Islet of Langerhans (tissue), 1 donor: ENCODE measurements at regions not wholly inside any gene's neighbourhood (a gene's known extent, or its start where the extent isn't known, plus 50 kb on each side); places are given as distances from the start of the nearest gene placed in this dataset.
"Not testable (repeated sequence)": the region's sequence is repeated elsewhere in the genome, so short reads cannot be mapped to it uniquely, and the experiment has no call there.

ENCODE experiments used
- FAIRE-seq: peaks from one replicate; lab custom pipeline; 2011; peaks lifted over from hg19 to GRCh38; lab: Jason Lieb, UNC

DNA sequence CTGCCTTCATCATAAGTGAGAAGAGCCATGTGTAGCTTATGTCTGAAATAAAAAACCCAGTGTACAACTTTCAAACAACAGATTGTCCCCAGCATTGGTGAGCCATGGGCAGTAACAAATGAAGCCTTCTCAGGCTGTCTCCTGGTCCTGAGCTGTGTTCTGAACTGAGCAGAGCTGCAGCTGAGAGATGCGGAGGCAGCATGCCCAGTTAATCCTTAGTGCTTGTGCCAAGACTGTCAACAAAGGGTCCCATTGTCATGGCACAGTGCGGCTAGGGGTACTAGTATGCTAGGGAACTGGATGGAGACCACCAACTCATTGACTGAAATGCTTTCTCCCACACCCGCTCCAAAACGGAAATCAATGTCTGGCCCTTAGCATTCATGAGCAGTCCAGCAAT, 154.3 kb downstream of the RMST start:
- no peak for FAIRE-seq

DNA sequence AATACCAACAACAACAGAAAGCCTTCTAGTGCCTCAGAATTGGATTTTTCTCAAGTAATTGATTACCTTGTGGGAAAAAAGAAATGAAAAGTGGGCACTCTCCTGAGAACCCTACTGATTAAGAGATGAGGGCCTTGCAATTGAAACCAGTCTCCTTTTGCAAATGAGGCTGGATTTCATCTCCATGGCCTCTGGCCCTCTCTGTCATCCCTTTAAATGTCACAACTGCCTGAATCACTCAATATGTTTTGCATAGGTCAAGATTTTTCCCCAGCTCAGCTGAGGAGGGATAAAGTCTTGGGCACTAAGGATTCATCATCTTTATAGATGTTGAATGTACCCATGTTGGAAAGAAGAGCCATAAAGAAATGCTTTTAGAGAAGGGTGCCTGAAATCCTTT, 166.4 kb downstream of the RMST start:
- no peak for FAIRE-seq

DNA sequence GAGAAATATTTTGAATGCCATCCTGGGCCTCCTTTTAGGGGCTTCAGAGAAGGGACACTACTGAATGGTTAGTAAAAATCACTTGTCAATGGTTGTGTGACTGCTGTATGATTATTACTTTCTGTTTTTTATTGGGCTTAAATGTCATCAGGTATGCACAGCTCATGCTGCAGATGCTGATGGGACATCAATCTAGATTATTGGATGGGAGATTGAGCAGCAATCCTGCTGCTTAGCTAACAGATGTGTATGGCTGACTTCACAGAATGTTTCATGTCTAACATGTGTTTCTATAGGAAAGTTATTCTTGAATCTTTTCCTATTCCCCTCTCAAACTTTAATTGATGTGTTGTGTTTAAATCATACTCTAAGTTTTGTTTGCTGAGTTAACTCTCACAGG, 166.8 kb downstream of the RMST start:
- FAIRE-seq = no peak

DNA sequence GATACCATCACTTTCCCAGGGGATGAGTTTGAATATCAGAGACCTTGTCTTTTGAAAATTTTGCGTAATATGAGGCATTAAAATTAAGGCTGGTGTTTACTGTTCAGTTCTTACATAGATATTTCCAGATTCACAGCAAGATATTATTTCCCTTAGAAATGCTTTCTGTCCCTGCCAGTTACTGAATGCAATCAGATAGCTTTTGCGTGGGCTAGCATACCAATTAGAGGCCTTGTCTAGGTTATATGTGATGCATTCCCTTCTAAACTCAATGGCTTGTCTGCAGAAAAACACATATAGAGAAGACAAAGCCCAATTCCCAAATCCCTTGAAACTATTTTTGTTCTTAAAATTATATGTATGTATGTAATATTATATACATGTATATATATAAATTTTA, 167.8 kb downstream of the RMST start:
- FAIRE-seq = no peak

DNA sequence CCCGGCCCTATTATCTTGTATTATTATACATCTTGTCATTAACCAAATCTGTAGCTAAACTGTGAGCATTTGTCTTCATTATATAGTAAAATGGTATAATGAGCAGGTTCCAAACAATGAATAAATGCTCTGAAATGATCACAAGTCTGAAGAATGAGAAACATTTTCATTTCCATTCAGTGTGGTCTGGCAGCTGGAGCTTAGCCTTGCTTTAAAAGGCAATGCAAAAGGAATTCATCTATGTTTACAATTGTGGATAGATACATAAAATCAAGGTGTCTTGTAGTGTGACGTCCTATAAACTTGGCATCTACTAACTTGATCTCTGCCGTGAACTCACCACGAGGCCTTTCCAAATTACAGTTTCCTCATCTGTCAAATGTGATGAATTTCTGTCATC, 168.3 kb downstream of the RMST start:
- FAIRE-seq = no peak

DNA sequence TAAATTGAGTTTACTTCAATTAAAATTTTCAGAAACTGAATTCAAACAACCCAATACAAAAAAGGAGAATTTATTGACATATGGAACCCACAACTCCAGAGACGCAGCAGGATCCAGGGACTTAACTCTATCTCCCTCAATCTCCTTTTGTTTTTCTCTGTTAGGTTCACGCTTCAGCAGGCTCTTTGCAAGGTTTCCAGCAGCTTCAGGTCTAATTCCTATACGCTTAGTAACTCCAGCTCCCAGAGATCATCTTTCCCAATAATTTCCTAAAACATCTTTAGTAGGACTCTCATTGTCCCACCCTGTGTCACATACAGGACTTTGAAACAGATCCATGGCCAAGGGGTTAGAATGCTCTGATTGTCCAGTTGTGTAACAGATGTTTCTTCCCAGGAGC, 175.2 kb downstream of the RMST start:
- FAIRE-seq = no peak

DNA sequence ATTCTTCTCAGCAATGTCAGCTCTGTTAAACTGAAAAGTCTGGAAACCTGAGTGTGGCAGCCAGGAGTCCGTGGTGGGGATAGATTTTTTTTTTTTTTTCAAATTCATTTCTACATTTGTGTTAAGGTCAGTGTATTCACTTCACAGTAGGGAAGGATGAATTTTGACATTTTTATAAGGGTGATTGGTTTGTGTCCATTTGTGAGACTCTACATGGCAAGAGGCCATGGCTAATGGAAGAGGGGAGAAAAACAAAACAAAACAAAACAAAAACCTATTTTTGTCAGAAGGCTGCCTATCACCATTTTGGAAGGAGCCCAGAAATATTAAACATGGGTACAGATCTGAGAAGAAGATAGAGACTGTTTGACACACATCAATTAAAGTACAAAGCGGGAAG, 176.1 kb downstream of the RMST start:
- no peak for FAIRE-seq

DNA sequence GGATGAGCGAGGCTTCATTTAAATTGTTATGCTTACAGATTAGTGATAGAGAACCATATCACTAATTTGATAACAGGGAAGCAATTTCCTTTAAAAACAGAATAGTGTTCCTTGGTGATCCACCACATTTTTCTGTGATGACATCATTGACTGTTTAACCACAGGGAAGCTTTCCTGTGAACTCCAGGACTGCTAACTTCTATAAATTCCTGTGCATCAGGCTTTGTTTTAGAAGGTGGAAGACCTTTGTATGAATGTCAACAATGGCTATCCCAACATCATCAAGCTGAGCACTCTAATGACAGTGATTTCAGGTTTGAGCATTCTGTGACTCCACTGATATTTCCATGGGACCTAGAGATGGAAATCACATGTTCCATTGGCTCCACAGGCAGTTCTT, 177.1 kb downstream of the RMST start:
- FAIRE-seq = no peak

DNA sequence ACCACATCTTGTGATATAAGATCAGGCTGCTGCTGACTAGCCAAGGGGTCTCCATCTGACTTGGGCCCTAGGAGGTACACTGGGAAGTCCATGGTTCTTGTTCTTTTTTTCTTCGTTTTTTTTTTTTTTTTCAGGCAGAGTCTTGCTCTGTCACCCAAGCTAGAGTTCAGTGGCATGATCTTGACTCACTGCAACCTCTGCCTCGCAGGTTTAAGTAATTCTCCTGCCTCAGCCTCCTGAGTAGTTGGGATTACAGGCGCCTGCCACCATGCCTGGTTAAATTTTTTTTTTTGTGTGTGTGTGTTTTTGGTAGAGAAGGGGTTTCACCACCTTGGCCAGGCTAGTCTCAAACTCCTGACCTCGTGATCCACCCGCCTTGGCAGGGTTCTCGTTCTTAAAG, 178.2 kb downstream of the RMST start:
- no peak for FAIRE-seq

DNA sequence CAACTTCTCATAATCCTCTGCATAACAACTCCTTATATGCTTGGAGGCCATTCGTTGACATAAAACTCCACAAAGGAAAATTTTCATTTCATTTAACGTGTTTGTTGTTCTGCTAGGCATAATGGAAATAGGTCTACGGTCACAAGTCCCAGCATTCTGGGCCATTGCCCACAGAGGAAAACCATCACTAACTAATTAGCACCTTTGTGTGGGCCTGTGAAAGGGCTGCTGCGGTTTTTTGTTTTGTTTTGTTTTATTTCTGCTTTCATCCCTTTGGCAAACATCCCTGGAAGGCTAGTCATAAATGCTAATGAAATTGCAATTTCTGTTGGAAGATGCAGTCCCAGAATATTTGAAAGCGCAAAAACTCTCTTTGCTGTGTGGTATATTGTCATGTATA, 180.3 kb downstream of the RMST start:
- no peak for FAIRE-seq

DNA sequence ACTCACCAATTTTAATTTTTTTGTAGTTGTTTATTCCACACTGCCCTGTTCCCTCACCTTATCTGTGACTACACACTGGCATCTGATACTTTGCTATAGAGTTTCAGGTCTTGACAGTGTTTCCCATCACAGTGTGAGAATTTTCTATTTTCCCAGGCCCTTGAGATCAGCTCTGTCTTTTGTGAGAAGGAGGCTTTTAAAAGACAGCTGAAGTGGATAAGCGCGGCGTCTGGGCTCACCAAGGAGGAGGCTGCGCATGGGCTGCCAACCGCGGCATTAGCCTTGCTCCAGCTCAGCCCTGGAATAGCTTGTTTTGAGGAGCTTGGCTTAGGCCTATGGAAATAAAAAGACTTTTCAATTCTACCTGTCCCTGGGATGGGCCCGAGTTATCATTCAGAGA, 181.3 kb downstream of the RMST start:
- no peak for FAIRE-seq

DNA sequence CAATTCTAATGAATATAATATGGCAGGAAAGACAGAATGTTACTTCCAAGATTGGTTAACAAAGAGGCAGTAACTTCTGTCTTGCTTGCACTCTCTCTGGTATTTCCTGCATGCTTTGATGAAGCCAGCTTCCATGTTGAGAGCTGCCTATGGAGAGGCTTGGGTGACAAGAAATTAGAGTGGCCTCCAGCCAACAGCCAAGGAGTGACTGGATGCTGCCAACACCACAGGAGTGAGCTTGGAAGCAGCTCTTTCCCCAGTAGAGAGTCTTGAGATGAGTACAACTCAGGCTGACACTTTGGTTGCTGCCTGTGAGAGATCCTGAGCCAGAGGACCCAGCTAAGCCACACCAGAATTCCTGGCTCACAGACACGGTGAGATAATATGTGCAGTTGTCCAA, 183.1 kb downstream of the RMST start:
- FAIRE-seq = no peak

DNA sequence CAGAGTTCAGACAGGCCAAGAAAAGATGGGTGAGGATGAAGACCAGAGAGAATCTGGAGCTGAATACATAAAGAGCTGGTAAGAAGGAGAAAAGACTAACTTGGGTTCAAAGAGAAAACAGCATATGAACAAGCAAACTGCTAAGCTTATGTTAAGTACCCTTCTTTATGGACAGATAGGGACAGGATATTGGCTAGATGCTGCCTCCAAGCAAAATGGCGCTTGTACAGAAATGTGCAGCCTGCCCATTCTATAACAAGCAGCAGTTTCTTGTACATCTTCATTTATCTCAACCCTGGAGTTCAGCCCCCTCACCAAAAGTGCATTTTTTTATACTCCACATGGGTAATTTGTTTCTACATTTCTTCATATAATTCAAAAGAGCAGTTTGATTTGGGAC, 184.5 kb downstream of the RMST start:
- no peak for FAIRE-seq

DNA sequence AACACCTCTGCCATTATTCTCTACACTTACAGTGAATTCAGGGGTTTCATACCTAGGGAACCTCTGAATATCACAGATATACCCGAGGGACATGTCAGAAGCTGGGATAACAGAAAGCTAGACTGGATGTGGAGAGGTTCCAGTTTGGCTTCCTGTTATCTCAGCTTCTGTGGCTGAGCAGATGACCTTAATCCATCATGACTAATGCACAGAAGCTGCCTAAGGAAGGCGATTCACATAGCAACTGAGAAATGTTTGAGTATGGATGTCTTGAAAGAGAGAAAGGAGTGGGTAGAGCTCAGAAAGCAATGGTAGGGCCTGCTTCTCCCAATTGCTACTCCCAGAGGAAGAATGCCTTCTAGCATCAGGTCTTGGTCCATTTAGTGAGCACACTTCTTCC, 187.6 kb downstream of the RMST start:
- FAIRE-seq = no peak

DNA sequence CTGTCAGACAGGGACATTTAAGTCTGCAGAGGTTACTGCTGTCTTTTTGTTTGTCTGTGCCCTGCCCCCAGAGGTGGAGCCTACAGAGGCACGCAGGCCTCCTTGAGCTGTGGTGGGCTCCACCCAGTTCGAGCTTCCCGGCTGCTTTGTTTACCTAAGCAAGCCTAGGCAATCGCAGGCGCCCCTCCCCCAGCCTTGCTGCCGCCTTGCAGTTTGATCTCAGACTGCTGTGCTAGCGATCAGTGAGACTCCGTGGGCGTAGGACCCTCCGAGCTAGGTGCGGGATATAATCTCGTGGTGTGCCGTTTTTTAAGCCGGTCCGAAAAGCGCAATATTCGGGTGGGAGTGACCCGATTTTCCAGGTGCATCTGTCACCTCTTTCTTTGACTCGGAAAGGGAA, 193.9 kb downstream of the RMST start:
- not testable (repeated sequence) for FAIRE-seq

DNA sequence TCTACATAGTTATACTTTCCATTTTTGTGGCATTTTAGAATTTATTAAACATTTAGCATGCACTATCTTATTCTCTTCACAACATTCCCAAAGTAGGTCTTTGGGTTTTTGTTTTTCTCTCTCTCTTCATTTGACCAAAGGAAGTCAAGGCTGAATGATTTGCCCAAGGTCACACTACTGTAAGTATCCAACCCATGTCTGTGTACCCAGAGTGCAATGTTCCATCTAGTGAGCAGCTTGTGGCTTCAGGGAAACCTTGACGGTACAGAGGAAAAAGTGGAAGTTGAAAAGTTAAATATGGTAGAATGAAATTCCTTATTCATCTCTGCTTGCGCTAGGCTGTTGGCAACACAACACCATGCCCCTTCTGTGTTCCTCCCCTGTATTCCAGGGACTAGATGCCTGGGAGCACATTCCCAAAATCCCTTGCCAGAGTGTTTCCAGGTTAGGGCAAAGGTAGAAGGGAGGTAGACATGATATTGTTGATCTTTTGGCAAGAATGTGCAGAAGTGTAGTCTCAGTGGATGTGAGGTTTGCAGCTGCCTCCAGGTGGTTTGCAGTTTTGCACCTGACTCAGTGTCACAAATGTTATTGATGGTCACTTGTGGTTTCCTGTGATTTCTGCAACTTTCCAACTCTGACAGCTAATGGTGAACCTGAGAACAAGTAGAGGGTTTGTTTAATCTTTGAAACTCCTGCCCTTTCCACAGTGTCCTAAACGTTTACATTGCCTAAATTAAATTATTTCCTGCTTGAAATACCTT, 196.7 kb downstream of the RMST start:
- FAIRE-seq = no peak

DNA sequence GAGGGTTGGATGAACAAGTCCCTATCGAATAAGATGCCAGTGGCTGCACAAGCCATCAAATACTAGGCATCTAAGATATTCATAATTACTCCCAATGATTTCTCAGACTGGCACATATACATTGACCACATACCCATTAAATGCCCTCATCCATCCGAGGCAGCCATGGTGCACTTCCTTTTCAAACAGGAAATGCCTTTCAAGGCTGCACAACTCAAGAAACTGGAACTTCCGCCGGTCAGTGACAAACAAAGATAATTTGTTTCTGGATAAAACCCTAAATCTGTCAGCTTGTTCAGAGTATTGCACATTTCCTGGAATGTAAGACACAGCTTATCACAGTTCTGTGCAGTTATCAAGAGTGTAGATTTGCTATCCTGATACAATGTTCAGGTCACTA, 203.7 kb downstream of the RMST start:
- no peak for FAIRE-seq

DNA sequence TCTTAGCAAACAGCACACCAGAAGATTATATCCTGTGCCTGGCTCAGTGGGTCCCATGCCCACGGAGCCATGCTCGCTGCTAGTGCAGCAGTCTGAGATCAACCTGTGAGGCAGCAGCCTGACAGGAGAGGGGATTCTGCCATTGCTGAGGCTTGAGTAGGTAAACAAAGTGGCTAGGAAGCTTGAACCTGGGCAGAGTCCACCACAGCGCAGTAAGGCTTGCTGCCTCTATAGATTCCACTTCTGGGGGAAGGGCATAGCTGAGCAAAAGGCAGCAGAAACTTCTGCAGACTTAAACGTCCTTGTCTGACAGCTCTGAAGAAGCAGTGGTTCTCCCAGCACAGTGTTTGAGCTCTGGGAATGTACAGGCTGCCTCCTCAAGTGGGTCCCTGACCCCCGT, 210.3 kb downstream of the RMST start:
- no peak for FAIRE-seq

DNA sequence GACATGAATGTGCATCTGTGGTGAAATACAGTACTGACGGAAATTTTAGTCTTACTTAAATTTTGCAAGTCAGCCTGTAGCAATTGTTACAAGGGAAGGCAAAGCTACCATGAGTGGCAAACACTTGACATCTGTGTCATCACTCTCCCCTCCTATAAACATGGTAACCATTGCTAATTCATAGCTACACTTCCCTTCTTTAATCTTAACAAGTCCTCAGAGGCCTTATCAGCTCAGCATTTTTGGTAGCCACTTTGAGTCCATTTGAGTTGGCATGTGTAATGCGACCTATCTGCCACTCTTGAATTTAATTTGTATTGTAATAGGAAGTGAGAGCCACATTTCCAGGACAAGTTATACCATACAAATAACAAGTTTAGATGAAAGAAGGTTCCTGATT, 218.1 kb downstream of the RMST start:
- no peak for FAIRE-seq

DNA sequence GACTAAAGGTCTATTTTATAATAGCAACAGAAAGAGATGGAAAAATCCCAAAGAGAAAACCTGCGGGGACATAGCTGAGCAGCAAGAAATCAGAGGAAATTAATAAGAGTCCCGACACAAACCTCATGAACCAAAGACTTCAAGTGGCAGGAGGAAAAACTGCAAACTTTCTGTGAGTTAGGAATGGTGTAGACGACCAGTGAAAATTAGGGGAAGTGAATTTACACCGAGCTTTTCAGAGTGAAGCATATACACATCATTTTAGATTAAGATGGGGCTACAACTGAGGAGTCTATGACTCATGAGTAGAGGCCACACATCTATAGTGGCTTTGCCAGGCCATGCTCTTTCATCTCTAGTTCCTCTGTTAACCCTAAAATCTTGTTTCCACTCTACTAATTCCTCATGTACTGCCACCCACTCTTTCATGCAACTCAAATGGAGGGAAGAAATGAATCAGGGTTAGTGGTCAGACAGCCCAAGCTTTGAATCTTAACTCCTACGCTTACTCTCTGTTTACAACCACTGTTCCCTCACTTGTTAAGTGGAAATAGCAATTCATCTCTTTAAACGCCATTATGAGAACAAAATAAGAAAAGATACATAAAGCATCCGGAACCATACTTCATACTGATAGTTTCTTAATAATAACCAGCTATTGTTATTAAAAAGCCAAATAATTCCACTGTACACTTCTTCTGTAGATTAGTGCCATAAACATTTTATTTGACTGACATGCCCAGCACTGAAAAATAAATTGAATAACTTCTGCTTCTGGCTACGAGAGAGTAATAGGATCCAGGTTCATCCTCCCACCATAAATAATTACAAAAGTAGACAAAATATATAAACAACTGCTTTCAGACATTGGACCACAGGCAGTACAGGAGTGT, 219.3 kb downstream of the RMST start:
- FAIRE-seq = no peak

DNA sequence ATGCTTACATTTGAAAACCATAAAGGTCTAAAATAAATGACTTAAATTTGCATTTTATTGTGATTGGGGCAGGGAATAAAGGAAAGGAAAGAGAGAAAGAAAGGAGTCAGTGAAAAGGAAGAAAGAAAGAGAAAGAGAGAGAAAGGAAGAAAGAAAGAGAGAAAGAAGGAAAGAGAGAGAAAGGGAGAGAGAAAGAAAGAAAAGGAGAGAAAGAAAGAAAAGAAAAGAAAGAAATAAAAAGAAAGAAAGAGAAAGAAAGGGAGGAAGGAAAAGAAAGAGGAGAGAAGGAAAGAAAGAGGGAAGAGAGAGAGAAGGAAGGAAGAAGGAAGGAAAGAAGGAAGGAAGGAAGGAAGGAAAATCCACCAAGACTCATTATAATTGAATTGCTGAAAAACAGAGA, 222.8 kb downstream of the RMST start:
- FAIRE-seq = no peak

DNA sequence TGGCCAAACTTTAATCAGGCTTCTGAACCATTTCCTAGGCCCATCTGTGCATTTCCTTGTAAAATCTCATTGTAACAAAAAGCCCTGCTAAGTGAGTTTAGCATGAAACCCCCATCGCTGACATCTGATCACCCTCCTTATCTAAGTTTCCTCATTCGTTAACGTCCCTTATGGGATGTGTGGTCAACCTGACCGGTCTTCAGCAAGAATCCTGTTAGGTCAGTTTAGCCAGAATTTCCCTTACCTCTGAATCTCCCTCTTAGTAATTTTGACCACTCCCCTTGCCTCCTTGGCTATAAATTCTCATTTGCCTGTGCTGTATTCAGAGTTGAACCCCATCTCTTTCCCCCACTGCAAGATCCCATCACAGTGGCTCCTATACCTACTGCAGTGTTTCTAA, 239.3 kb downstream of the RMST start:
- FAIRE-seq = no peak

DNA sequence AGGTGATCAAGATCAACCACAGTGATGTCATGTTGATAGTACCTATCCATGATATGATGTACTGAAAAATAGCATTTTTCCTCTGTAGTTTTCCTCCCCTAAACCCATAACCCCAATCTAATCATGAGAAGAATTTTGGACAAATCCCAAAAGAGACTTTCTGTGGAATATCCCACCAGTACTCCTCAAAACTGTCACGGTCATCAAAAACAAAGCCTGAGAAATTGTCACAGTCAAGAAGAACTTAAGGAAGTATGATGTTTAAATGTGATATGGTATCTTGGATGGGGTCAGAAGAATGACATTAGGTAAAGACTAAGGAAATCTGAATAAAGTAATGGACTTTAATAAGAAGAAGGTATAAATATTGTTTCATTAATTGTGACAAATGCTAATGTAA, 248.8 kb downstream of the RMST start:
- FAIRE-seq = no peak

DNA sequence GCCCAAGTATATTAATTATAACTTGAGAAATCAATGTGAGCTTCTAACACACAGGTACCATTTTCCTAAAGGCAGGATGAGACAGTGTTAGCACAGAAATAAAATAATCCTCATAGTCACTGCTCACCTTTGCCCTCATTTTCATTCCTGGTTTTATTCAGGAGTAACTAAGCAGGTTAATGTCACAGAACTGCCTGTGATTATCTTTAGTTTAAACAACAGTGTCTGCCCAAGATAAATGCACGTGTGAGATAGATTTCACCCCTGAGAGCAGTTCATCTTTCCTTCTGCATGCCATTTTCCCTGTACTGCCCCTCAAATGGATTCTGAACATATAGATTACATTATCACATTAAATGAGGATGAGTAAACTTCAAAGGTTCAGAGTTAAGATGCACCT, 250.7 kb downstream of the RMST start:
- no peak for FAIRE-seq
